HEK293T (cell line): ENCODE measurements at regions not wholly inside any gene's neighbourhood (a gene's known extent, or its start where the extent isn't known, plus 50 kb on each side); places are given as distances from the start of the nearest gene placed in this dataset.
"Not testable (repeated sequence)": the region's sequence is repeated elsewhere in the genome, so short reads cannot be mapped to it uniquely, and the experiment has no call there.

Experiments used
- CTCF ChIA-PET: fragments of 350-600 bp; formaldehyde crosslinking; extraction: SDS; loops from one replicate; lab custom pipeline; 2021; ENCODE audit warnings: antibody characterized with exemption, inconsistent platforms; lab: Yijun Ruan, JAX
- POLR2A ChIA-PET: fragments of 350-600 bp; formaldehyde crosslinking; extraction: SDS; loops from one replicate; lab custom pipeline; 2020; ENCODE audit warnings: antibody characterized with exemption, inconsistent platforms; lab: Yijun Ruan, JAX
- DNase-seq: peaks from one replicate; pipeline ENCODE4 v3.0.0; 2012; ENCODE audit warnings: mixed read lengths; ENCODE audit errors: extremely low spot score
- ARNT ChIP-seq: fragments of 450-650 bp; IDR thresholded peaks from 2 replicates; pipeline ENCODE4 v1.6.1; 2017; ENCODE audit warnings: mild to moderate bottlenecking
- BHLHE40 ChIP-seq: fragments of 450-650 bp; IDR thresholded peaks from 2 replicates; pipeline ENCODE4 v1.6.1; 2016; ENCODE audit warnings: mild to moderate bottlenecking, moderate library complexity, borderline replicate concordance
- CTBP1 ChIP-seq: fragments of 450-650 bp; IDR thresholded peaks from 2 replicates; pipeline ENCODE4 v1.6.1; 2016; ENCODE audit warnings: borderline replicate concordance
- ELF4 ChIP-seq: fragments of 450-650 bp; IDR thresholded peaks from 2 replicates; pipeline ENCODE4 v1.6.1; 2017; ENCODE audit warnings: antibody characterized with exemption
- FOXA1 ChIP-seq: fragments of 450-650 bp; IDR thresholded peaks from 2 replicates; pipeline ENCODE4 v1.6.1; 2016; ENCODE audit warnings: mild to moderate bottlenecking
- FOXK2 ChIP-seq: fragments of 450-650 bp; IDR thresholded peaks from 2 replicates; pipeline ENCODE4 v1.6.1; 2016; ENCODE audit warnings: mild to moderate bottlenecking
- FOXM1 ChIP-seq: fragments of 450-650 bp; IDR thresholded peaks from 2 replicates; pipeline ENCODE4 v1.6.1; 2017; ENCODE audit warnings: mild to moderate bottlenecking, borderline replicate concordance
- HDGF ChIP-seq: fragments of 450-650 bp; IDR thresholded peaks from 2 replicates; pipeline ENCODE4 v1.6.1; 2017; ENCODE audit warnings: antibody characterized with exemption, borderline replicate concordance
- L3MBTL2 ChIP-seq: fragments of 450-650 bp; conservative IDR thresholded peaks from 2 replicates; pipeline ENCODE4 v1.6.1; 2016; ENCODE audit warnings: mild to moderate bottlenecking
- LEF1 ChIP-seq: fragments of 450-650 bp; IDR thresholded peaks from 2 replicates; pipeline ENCODE4 v1.6.1; 2017; ENCODE audit warnings: mild to moderate bottlenecking, borderline replicate concordance
- NFRKB ChIP-seq: fragments of 450-650 bp; IDR thresholded peaks from 2 replicates; pipeline ENCODE4 v1.6.1; 2016; ENCODE audit warnings: mild to moderate bottlenecking, moderate library complexity
- SP1 ChIP-seq: fragments of 450-650 bp; IDR thresholded peaks from 2 replicates; pipeline ENCODE4 v1.6.1; 2017
- SUZ12 ChIP-seq: fragments of 450-650 bp; IDR thresholded peaks from 2 replicates; pipeline ENCODE4 v1.6.1; 2016; ENCODE audit warnings: mild to moderate bottlenecking
- TARDBP ChIP-seq: fragments of 450-650 bp; IDR thresholded peaks from 2 replicates; pipeline ENCODE4 v1.6.1; 2016
- ZNF384 ChIP-seq: fragments of 450-650 bp; IDR thresholded peaks from 2 replicates; pipeline ENCODE4 v1.6.1; 2016
- TF ChIP-seq, protein P1 (sequence below): fragments of 450-650 bp; IDR thresholded peaks from 2 replicates; pipeline ENCODE4 v1.6.1; 2016

DNA sequence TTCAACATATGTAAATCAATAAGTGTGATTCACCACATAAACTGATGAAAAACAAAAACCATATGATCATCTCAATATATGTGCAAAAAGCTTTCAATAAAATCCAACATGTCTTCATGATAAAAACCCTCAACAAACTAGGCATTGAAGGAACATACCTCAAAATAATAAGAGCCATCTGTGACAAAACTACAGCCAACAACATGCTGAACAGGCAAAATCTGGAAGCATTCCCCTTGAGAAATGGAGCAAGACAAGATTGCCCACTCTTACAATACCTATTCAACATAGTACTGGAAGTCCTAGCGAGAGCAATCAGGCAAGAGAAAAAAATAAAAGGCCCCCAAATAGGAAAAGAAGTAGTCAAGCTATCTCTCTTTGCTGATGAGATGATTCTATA lies 76.5 kb downstream of the OTOR start:
- ChIA-PET CTCF (no interaction called here), POLR2A (no interaction called here)
- TF ChIP-seq CTBP1 = no peak
- TF ChIP-seq FOXA1 = no peak
- no peak for TF ChIP-seq BHLHE40
- no peak for TF ChIP-seq L3MBTL2
- TF ChIP-seq, protein P1, sequence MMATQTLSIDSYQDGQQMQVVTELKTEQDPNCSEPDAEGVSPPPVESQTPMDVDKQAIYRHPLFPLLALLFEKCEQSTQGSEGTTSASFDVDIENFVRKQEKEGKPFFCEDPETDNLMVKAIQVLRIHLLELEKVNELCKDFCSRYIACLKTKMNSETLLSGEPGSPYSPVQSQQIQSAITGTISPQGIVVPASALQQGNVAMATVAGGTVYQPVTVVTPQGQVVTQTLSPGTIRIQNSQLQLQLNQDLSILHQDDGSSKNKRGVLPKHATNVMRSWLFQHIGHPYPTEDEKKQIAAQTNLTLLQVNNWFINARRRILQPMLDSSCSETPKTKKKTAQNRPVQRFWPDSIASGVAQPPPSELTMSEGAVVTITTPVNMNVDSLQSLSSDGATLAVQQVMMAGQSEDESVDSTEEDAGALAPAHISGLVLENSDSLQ = no peak
- TF ChIP-seq FOXM1 = no peak
- no peak for TF ChIP-seq LEF1
- no peak for TF ChIP-seq TARDBP
- TF ChIP-seq ELF4 = no peak
- TF ChIP-seq HDGF = no peak
- no peak for DNase-seq

DNA sequence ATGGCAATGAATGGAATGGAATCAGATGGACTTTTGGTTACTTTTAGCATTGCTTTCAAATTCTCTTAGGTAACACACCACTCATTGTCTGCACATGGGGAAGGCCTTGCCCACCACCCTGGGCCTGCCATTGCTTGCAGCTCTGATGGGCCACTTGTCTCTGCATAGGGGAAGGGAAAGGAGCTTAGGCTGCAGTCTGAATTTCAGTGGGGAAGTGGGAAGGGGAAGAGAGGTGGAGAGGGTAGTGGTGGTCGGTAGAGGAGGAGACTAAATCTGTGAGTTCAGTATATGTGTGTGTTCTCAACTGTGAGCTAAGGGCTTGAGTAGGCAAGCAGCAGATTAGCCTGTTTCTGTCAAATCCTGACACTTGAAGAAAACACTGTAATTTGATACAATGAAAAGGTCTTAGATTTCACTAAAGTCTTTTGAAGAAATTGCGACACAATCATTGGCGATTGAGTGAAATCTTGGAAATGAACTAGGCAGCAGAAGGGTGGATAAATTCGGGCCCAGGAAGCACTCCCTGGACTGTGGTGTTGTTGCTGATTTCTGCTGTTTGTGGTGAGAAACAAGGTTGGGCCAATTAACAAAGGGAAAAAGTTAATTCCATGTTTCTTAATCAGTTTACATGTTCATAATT lies 80.6 kb downstream of the OTOR start:
- no peak for TF ChIP-seq ARNT
- no peak for TF ChIP-seq L3MBTL2
- no peak for TF ChIP-seq TARDBP
- TF ChIP-seq NFRKB = no peak
- no peak for TF ChIP-seq LEF1
- TF ChIP-seq FOXK2 = no peak
- no peak for TF ChIP-seq SUZ12
- TF ChIP-seq CTBP1 = no peak
- TF ChIP-seq ZNF384 = no peak
- TF ChIP-seq FOXA1 = no peak
- DNase-seq = no peak
- POLR2A ChIA-PET = no interaction called here
- CTCF ChIA-PET = no interaction called here

DNA sequence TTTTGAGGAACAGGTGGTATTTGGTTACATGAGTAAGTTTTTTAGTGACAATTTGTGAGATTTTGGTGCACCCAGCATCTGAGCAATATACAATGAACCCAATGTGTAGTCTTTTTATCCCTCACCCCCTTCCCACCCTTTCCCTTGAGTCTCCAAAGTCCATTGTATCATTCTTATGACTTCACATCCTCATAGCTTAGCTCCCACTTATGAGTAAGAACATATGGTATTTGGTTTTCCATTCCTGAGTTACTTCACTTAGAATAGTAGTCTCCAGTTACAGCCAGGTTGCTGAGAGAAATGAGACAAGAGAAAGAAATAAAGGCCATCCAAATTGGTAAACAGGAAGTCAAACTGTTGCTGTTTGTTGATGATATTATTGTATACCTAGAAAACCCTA lies 87.5 kb downstream of the OTOR start:
- POLR2A ChIA-PET, DNase-seq, CTCF ChIA-PET: not testable (repeated sequence)

DNA sequence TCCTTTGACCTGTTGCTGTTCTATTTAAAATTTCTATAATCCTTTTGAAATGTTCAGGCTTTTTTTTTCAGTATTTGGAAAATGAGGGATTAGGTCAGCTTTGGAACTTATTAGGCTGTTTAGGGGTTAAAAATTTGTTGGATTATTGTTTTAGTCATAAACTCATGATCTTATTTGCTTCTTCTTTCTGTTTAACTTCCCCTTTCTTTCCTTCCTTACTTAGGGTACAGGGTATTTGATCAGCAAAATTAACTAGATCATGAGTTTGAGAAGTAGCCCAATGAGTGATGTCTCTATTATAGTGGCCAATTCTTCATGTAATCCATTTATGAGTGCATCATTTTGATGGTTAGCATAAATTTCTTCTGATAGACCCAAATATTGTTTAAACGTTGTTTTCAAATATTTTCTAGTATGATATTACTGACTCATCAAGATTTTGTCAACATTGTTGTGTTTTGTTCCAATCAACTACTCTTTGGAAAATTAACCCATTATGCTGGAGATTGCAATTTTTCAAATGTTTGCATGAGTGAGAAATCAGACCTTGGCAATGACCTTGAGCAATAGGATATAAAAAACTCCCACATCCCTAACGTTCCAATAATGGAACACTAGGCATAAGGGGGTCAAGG lies 94.4 kb downstream of the OTOR start:
- TF ChIP-seq HDGF (no peak), NFRKB (no peak), TARDBP (no peak), LEF1 (no peak), FOXK2 (no peak), BHLHE40 (no peak), ELF4 (no peak), CTBP1 (no peak), SUZ12 (no peak), L3MBTL2 (no peak), ZNF384 (no peak)
- TF ChIP-seq, protein P1 = no peak
- DNase-seq = no peak
- POLR2A ChIA-PET = no interaction called here
- CTCF ChIA-PET = no interaction called here

DNA sequence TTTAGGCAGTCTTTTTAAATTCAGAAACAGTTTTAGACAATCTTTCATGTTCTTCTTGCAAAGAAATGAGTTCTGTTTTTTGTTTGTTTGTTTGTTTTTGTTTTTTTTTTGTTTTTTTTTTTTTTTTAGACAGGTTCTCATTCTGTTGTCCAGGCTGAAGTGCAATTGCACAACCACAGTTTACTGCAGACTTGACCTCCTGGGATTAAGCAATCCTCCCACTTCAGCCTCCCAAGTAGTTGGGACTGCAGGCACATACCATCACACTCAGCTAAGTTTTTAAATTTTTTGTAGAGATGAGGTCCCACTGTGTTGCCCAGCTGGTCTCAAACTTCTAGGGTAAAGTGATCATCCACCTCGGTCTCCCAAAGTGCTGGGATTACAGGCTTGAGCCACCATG lies 96.2 kb downstream of the OTOR start:
- DNase-seq = no peak
- TF ChIP-seq LEF1 (no peak), TARDBP (no peak)
- ChIA-PET POLR2A (no interaction called here), CTCF (no interaction called here)

DNA sequence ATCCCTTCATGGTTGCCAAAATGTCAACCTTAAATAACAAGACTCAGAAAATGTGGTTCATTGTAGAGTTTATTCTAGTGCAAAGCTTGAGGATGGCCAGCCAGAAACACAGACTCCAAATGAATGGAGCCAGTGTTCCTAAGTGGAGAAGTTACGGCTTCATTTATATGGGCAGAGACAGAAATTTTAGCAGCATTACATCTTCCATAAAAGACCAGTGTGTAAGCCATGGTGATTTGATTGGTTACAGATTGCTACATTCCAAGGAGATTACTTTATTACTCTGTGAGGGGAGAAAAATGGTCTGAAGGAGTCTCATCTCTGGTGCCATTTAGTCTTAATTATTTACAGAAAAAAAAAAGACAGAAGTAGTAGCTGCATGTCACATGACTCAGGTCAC lies 97.8 kb downstream of the OTOR start:
- POLR2A ChIA-PET = no interaction called here
- DNase-seq = no peak
- CTCF ChIA-PET = interaction anchor here (1.1 kb wide), 1 partner anchor 25 kb away, joined by 3 read pairs; no protein-coding TSS in a partner anchor
- no peak for TF ChIP-seq SUZ12
- TF ChIP-seq L3MBTL2 = no peak
- no peak for TF ChIP-seq NFRKB
- no peak for TF ChIP-seq FOXK2
- TF ChIP-seq, protein P1 = no peak
- TF ChIP-seq HDGF = no peak
- no peak for TF ChIP-seq FOXA1
- TF ChIP-seq ARNT = no peak
- no peak for TF ChIP-seq ZNF384
- TF ChIP-seq SP1 = no peak
- no peak for TF ChIP-seq LEF1
- TF ChIP-seq FOXM1 = no peak
- TF ChIP-seq TARDBP = no peak
- no peak for TF ChIP-seq ELF4
- no peak for TF ChIP-seq BHLHE40
- TF ChIP-seq CTBP1 = no peak

DNA sequence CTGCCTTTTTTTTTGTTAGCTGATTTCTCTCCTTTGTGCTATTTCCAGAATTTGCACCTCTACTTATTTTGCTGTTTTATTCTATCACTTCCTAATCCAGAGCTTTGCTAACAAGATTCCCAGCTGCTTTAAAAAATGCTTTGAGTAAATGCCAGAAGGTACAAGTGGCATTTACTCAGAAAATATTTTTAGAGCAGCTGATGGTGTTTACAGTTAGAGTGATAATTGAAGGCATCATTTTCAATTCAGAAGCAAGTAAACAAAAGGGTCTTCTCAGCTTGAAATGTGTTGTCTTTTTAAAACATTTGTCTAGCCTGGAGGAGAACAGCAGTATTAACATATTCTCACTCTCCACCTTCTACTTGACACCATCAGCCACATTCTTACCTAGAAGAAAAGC lies 99.9 kb downstream of the OTOR start:
- DNase-seq = no peak
- TF ChIP-seq TARDBP (no peak), ARNT (no peak), LEF1 (no peak), ELF4 (no peak), NFRKB (no peak), ZNF384 (no peak)
- ChIA-PET POLR2A (no interaction called here), CTCF (no interaction called here)
